Neural cell (in vitro differentiated cells): ENCODE measurements at regions not wholly inside any gene's neighbourhood (a gene's known extent, or its start where the extent isn't known, plus 50 kb on each side); places are given as distances from the start of the nearest gene placed in this dataset.

Experiments
- H2AFZ ChIP-seq: fragments of 200-600, 300-800 bp; sonication (generic), shearing (Covaris generic); 2 replicates; pipeline ENCODE4 v1.6.0; 2014; ENCODE audit warnings: low read depth, mild to moderate bottlenecking, antibody characterized with exemption, low read length, moderate library complexity
- H3F3A ChIP-seq: fragments of 200-600 bp; shearing (Covaris generic); 2 replicates; pipeline ENCODE4 v1.6.1; 2016; ENCODE audit warnings: mild to moderate bottlenecking, moderate library complexity, mixed read lengths, antibody characterized with exemption, low read length; ENCODE audit not compliant: insufficient read depth, poor library complexity, severe bottlenecking
- H3K27ac ChIP-seq: fragments of 200-600, 300-800 bp; sonication (generic), shearing (Covaris generic); 2 replicates; pipeline ENCODE4 v1.5.1; 2014; ENCODE audit warnings: mild to moderate bottlenecking, low read length, moderate library complexity
- H3K27me3 ChIP-seq: fragments of 300-800, 200-600 bp; sonication (generic), shearing (Covaris generic); 2 replicates; pipeline ENCODE4 v1.6.0; 2014; ENCODE audit warnings: mild to moderate bottlenecking, low read depth, low read length, moderate library complexity; ENCODE audit not compliant: insufficient read depth
- H3K36me3 ChIP-seq: fragments of 300-800, 200-600 bp; sonication (generic), shearing (Covaris generic); 2 replicates; pipeline ENCODE4 v1.5.1; 2014; ENCODE audit warnings: mild to moderate bottlenecking, antibody characterized with exemption, low read length, moderate library complexity; ENCODE audit not compliant: insufficient read depth
- H3K4me2 ChIP-seq: fragments of 300-800, 200-600 bp; sonication (generic), shearing (Covaris generic); 2 replicates; pipeline ENCODE4 v1.6.0; 2014; ENCODE audit warnings: mild to moderate bottlenecking, low read length
- H3K4me3 ChIP-seq: fragments of 300-800, 200-600 bp; sonication (generic), shearing (Covaris generic); 2 replicates; pipeline ENCODE4 v1.5.1; 2014; ENCODE audit warnings: mild to moderate bottlenecking, low read length, moderate library complexity
- H3K79me2 ChIP-seq: fragments of 200-600 bp; shearing (Covaris generic); replicated peaks from 2 replicates; pipeline ENCODE4 v1.6.0; 2014; ENCODE audit warnings: mild to moderate bottlenecking, low read length, moderate library complexity; ENCODE audit not compliant: insufficient read depth
- H3K9ac ChIP-seq: fragments of 300-800, 200-600 bp; sonication (generic), shearing (Covaris generic); 2 replicates; pipeline ENCODE4 v1.6.1; 2016; ENCODE audit warnings: mild to moderate bottlenecking, low read length, mixed read lengths
- H3K9me2 ChIP-seq: fragments of 200-600 bp; shearing (Covaris generic); 2 replicates; pipeline ENCODE4 v1.6.1; 2016; ENCODE audit warnings: mild to moderate bottlenecking, low read length, mixed read lengths; ENCODE audit not compliant: insufficient read depth
- H3K9me3 ChIP-seq: fragments of 200-600, 300-800 bp; sonication (generic), shearing (Covaris generic); 2 replicates; pipeline ENCODE4 v1.6.1; 2016; ENCODE audit warnings: mild to moderate bottlenecking, mixed run types, low read length, moderate library complexity, mixed read lengths
- H4K20me1 ChIP-seq: fragments of 200-600 bp; shearing (Covaris generic); 2 replicates; pipeline ENCODE4 v1.6.1; 2016; ENCODE audit warnings: mild to moderate bottlenecking, mixed run types; ENCODE audit not compliant: insufficient read depth
- CTCF ChIP-seq: fragments of 450-650 bp; IDR thresholded peaks from 2 replicates; pipeline ENCODE4 v1.5.1; 2014; ENCODE audit warnings: antibody characterized with exemption, mild to moderate bottlenecking, moderate library complexity; ENCODE audit not compliant: poor library complexity, severe bottlenecking
- EP300 ChIP-seq: fragments of 450-650 bp; conservative IDR thresholded peaks from 2 replicates; pipeline ENCODE4 v1.6.1; 2014; ENCODE audit warnings: antibody characterized with exemption, mild to moderate bottlenecking, moderate library complexity; ENCODE audit not compliant: poor library complexity, severe bottlenecking
- EZH2 ChIP-seq: fragments of 200-600, 300-800 bp; shearing (Covaris generic), sonication (generic); IDR thresholded peaks from 2 replicates; pipeline ENCODE4 v1.6.1; 2014; ENCODE audit warnings: antibody characterized with exemption, low read length, borderline replicate concordance, mild to moderate bottlenecking; ENCODE audit not compliant: insufficient read depth, poor library complexity, severe bottlenecking
- MXI1 ChIP-seq: fragments of 450-650 bp; conservative IDR thresholded peaks from 2 replicates; pipeline ENCODE4 v1.6.1; 2014; ENCODE audit warnings: antibody characterized with exemption, mild to moderate bottlenecking; ENCODE audit not compliant: poor library complexity, severe bottlenecking
- POLR2AphosphoS5 ChIP-seq: IDR thresholded peaks from 2 replicates; pipeline ENCODE4 v1.6.1; 2012
- RAD21 ChIP-seq: fragments of 450-650 bp; conservative IDR thresholded peaks from 2 replicates; pipeline ENCODE4 v1.6.1; 2014; ENCODE audit warnings: antibody characterized with exemption, mild to moderate bottlenecking, moderate library complexity
- REST ChIP-seq: IDR thresholded peaks from 2 replicates; pipeline ENCODE4 v1.6.1; 2012; ENCODE audit warnings: borderline replicate concordance
- SMC3 ChIP-seq: fragments of 450-650 bp; conservative IDR thresholded peaks from 2 replicates; pipeline ENCODE4 v1.6.1; 2014; ENCODE audit warnings: antibody characterized with exemption, mild to moderate bottlenecking, moderate library complexity; ENCODE audit not compliant: poor library complexity
- TAF1 ChIP-seq: IDR thresholded peaks from 2 replicates; pipeline ENCODE4 v1.6.1; 2012; ENCODE audit warnings: low read depth

- Histone ChIP-seq H3K79me2 (no peaks in the 10 kb centered on the region), H3K27ac (no peak overlapping the region), H3K27me3 (no peaks in the 10 kb centered on the region), H3F3A (no peaks in the 10 kb centered on the region), H2AFZ (no peak overlapping the region), H3K9me2 (no peaks in the 10 kb centered on the region), H3K4me2 (no peak overlapping the region), H3K9ac (no peak overlapping the region), H3K4me3 (no peak overlapping the region), H3K36me3 (no peaks in the 10 kb centered on the region), H3K9me3 (no peaks in the 10 kb centered on the region), H4K20me1 (no peaks in the 10 kb centered on the region)
- TF ChIP-seq CTCF (no peak), EZH2 (no peak), MXI1 (no peak), RAD21 (no peak), EP300 (no peak)
Observed at GRCh38 chr21:17976139-17976538, 157.0 kb upstream of the C21orf91 start.

- Histone ChIP-seq H3K9me3 (no peaks in the 10 kb centered on the region), H3K4me2 (no peak overlapping the region), H2AFZ (no peak overlapping the region), H3K9ac (no peak overlapping the region), H3K36me3 (no peaks in the 10 kb centered on the region), H3K4me3 (no peak overlapping the region), H4K20me1 (no peaks in the 10 kb centered on the region), H3K9me2 (no peaks in the 10 kb centered on the region), H3F3A (no peaks in the 10 kb centered on the region), H3K27me3 (no peaks in the 10 kb centered on the region), H3K79me2 (no peaks in the 10 kb centered on the region), H3K27ac (no peak overlapping the region)
- TF ChIP-seq REST (no peak), RAD21 (no peak), TAF1 (no peak), EZH2 (no peak), MXI1 (no peak), SMC3 (no peak), CTCF (no peak), EP300 (no peak), POLR2AphosphoS5 (no peak)
Observed at GRCh38 chr21:17967319-17967718, 148.2 kb upstream of the C21orf91 start.
